HG03342 (cell line): ENCODE measurements at regions not wholly inside any gene's neighbourhood (a gene's known extent, or its start where the extent isn't known, plus 50 kb on each side); places are given as distances from the start of the nearest gene placed in this dataset.
"Not testable (repeated sequence)": the region's sequence is repeated elsewhere in the genome, so short reads cannot be mapped to it uniquely, and the experiment has no call there.

Source experiments
- ATAC-seq: cut with Tn5 transposase; IDR thresholded peaks from one replicate; pipeline ENCODE4 v1.9.1; 2021; ENCODE audit warnings: mild to moderate bottlenecking, moderate library complexity; ENCODE audit not compliant: unreplicated experiment

- ATAC-seq = not testable (repeated sequence)
Observed at GRCh38 chr9:41075671-41076070, 52.8 kb downstream of the FOXD4L6 start.

- peak; percentile 42 for ATAC-seq
Observed at GRCh38 chr9:41074356-41074942, 54.0 kb downstream of the FOXD4L6 start.

- not testable (repeated sequence) for ATAC-seq
Observed at GRCh38 chr9:41073471-41074243, 54.8 kb downstream of the FOXD4L6 start.

GRCh38 chr9:41064125-41064795, 64.2 kb downstream of the FOXD4L6 start:
- peak; percentile 72 for ATAC-seq

- ATAC-seq = not testable (repeated sequence)
Observed at GRCh38 chr9:41063243-41063642, 65.2 kb downstream of the FOXD4L6 start.

GRCh38 chr9:41059603-41060002, 68.9 kb downstream of the FOXD4L6 start:
- not testable (repeated sequence) for ATAC-seq

GRCh38 chr9:41053666-41054363, 74.7 kb downstream of the FOXD4L6 start:
- peak; percentile 88 for ATAC-seq

GRCh38 chr9:41048672-41049071, 79.8 kb downstream of the FOXD4L6 start:
- not testable (repeated sequence) for ATAC-seq

GRCh38 chr9:41047792-41048191, 80.7 kb downstream of the FOXD4L6 start:
- not testable (repeated sequence) for ATAC-seq

GRCh38 chr9:41044930-41045329, 83.6 kb downstream of the FOXD4L6 start:
- ATAC-seq = not testable (repeated sequence)

GRCh38 chr9:41043433-41043832, 85.0 kb downstream of the FOXD4L6 start:
- not testable (repeated sequence) for ATAC-seq

GRCh38 chr9:41042111-41042510, 86.4 kb downstream of the FOXD4L6 start:
- ATAC-seq = not testable (repeated sequence)

GRCh38 chr9:41040705-41041342, 87.7 kb downstream of the FOXD4L6 start:
- ATAC-seq = not testable (repeated sequence)

GRCh38 chr9:41035276-41035675, 93.2 kb downstream of the FOXD4L6 start:
- ATAC-seq = not testable (repeated sequence)

- ATAC-seq = not testable (repeated sequence)
Observed at GRCh38 chr9:41034699-41035197, 93.7 kb downstream of the FOXD4L6 start.

GRCh38 chr9:41033877-41034276, 94.6 kb downstream of the FOXD4L6 start:
- ATAC-seq = not testable (repeated sequence)

GRCh38 chr9:41033360-41033759, 95.1 kb downstream of the FOXD4L6 start:
- not testable (repeated sequence) for ATAC-seq

GRCh38 chr9:41026912-41027676, 101.4 kb downstream of the FOXD4L6 start:
- ATAC-seq = not testable (repeated sequence)

GRCh38 chr9:41022365-41022764, 106.1 kb downstream of the FOXD4L6 start:
- ATAC-seq = not testable (repeated sequence)
